HG03039 (cell line): ENCODE measurements at regions not wholly inside any gene's neighbourhood (a gene's known extent, or its start where the extent isn't known, plus 50 kb on each side); places are given as distances from the start of the nearest gene placed in this dataset.
"Not testable (repeated sequence)": the region's sequence is repeated elsewhere in the genome, so short reads cannot be mapped to it uniquely, and the experiment has no call there.

Experiments
- ATAC-seq: cut with Tn5 transposase; IDR thresholded peaks from one replicate; pipeline ENCODE4 v1.9.1; 2021; ENCODE audit warnings: mild to moderate bottlenecking, moderate library complexity; ENCODE audit not compliant: unreplicated experiment

- ATAC-seq = no peak
These were observed 419.2 kb downstream of the NR4A2 start for GRCh38 chr2:155913356-155913755.

GRCh38 chr2:155908567-155908966 lies 424.0 kb downstream of the NR4A2 start:
- ATAC-seq = no peak

GRCh38 chr2:155907211-155907610 lies 425.3 kb downstream of the NR4A2 start:
- no peak for ATAC-seq

GRCh38 chr2:155905657-155906056 lies 426.9 kb downstream of the NR4A2 start:
- ATAC-seq = no peak

- no peak for ATAC-seq
These were observed 427.8 kb downstream of the NR4A2 start for GRCh38 chr2:155904720-155905119.

GRCh38 chr2:155902635-155903034 lies 429.9 kb downstream of the NR4A2 start:
- no peak for ATAC-seq

GRCh38 chr2:155895016-155895415 lies 437.5 kb downstream of the NR4A2 start:
- ATAC-seq = no peak

- not testable (repeated sequence) for ATAC-seq
These were observed 452.1 kb downstream of the NR4A2 start for GRCh38 chr2:155880382-155880781.

- ATAC-seq = not testable (repeated sequence)
These were observed 452.6 kb downstream of the NR4A2 start for GRCh38 chr2:155879900-155880299.

GRCh38 chr2:155872396-155872795 lies 460.1 kb downstream of the NR4A2 start:
- no peak for ATAC-seq

GRCh38 chr2:155871940-155872339 lies 460.6 kb downstream of the NR4A2 start:
- no peak for ATAC-seq

- no peak for ATAC-seq
These were observed 465.0 kb downstream of the NR4A2 start for GRCh38 chr2:155867564-155867963.

GRCh38 chr2:155866477-155866876 lies 466.0 kb downstream of the NR4A2 start:
- no peak for ATAC-seq

- no peak for ATAC-seq
These were observed 480.4 kb downstream of the NR4A2 start for GRCh38 chr2:155852156-155852555.

- ATAC-seq = no peak
These were observed 486.3 kb downstream of the NR4A2 start for GRCh38 chr2:155846259-155846658.

- no peak for ATAC-seq
These were observed 488.1 kb downstream of the NR4A2 start for GRCh38 chr2:155844461-155844860.

- ATAC-seq = no peak
These were observed 490.4 kb downstream of the NR4A2 start for GRCh38 chr2:155842103-155842502.

- no peak for ATAC-seq
These were observed 491.1 kb downstream of the NR4A2 start for GRCh38 chr2:155841442-155841841.

GRCh38 chr2:155840661-155841060 lies 491.9 kb downstream of the NR4A2 start:
- no peak for ATAC-seq

- no peak for ATAC-seq
These were observed 492.5 kb downstream of the NR4A2 start for GRCh38 chr2:155839991-155840390.

- no peak for ATAC-seq
These were observed 493.1 kb downstream of the NR4A2 start for GRCh38 chr2:155839436-155839835.

GRCh38 chr2:155836439-155836838 lies 496.1 kb downstream of the NR4A2 start:
- no peak for ATAC-seq

- no peak for ATAC-seq
These were observed 501.5 kb downstream of the NR4A2 start for GRCh38 chr2:155830817-155831579.
